GM18868 (cell line): ENCODE measurements at regions not wholly inside any gene's neighbourhood (a gene's known extent, or its start where the extent isn't known, plus 50 kb on each side); places are given as distances from the start of the nearest gene placed in this dataset.

Source experiments
- ATAC-seq: cut with Tn5 transposase; IDR thresholded peaks from one replicate; pipeline ENCODE4 v1.9.1; 2021; ENCODE audit warnings: mild to moderate bottlenecking, moderate library complexity; ENCODE audit not compliant: unreplicated experiment

DNA sequence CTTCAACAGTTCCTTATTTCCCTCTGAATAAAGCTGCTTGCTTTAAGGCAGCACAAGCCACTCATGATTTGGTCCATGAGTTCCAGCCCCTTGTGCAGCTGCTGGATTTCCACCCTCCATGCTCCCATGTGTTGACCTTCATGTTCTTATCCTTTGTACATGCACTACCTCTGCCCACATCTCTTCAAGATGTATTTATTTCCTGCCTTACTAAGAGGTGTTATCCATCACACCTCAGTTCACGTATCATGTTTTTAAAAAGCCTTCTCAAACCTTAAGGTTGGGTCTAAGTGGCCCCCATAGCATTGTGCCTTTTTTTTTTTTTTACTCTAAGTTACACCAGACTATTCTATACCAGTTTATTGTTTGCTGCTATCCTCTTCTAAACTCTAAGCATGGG lies 107.7 kb downstream of the SIPA1L2 start:
- ATAC-seq: no peak

DNA sequence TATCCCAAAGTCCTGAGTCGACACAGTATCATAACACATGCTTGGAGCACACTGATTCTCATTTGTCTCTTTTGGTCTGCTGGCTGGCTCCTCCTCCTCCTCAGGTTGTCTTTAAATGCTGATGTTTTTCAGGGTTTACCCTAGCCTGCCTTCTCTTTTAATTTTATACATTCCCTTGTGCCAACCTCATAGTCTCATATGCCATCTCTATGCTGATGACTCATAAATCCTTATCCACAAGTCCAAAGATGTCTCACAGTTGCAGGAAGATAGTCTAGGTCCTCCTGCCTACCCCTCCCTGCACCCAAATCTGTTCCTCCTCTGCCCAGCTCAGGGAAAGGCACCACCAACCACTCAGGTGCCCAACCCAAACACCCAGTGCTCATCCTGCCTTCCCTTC lies 108.3 kb downstream of the SIPA1L2 start:
- no peak for ATAC-seq

DNA sequence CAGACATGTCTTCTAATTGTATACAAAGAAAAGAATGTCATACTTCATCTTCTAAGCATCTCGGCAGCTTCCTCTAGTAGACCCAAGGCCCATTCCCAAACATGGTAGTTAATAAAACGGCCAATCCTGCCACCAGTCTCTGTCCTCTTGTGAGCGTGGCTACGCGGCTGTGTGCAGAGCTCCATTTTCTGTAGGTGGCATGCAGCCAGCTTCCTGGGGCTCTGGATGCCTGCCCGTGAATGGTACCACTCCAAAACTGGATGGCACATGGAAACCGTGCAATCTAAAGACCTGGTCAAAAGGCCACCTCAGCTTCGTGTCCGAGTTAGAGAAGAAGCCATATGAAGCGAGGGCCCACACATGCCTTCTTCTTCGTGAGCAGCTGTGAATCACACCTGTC lies 110.7 kb downstream of the SIPA1L2 start:
- ATAC-seq: no peak

DNA sequence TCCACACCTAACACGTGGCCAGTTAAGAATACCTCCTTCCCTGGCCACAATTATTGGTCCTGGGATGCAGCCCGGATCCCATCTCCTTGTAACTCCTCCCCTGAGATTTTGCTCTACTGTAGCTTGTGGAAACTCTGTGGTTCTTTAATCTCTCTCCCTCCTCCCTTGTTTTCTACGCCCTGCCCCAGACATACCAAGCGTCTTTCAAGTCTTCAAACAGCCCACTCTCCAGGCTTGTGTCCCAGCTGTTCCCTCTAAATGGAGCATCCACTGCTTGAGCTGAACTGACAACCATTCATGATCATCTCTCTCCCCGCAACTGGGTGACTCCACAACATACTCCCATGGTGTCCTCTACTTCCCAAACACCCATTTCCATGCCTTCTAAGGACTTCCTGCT lies 111.6 kb downstream of the SIPA1L2 start:
- no peak for ATAC-seq

DNA sequence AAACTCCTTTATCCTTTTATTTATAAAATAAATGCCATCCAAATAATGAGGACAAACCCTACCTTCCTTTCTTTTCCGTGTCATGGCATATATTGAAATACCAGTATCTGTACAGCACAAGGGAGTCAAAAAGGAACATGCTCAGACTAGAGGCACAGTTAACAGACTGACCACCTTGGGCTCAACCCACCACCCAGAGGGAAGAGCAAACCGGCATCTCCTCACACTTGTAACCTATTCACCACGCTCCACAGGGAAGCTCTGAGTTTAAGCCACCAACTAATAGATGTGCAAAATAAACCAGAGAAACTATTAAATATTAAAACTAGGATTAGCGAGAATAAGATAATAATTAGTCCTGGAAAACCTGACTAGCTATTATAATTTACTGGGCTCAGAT lies 112.7 kb downstream of the SIPA1L2 start:
- no peak for ATAC-seq

DNA sequence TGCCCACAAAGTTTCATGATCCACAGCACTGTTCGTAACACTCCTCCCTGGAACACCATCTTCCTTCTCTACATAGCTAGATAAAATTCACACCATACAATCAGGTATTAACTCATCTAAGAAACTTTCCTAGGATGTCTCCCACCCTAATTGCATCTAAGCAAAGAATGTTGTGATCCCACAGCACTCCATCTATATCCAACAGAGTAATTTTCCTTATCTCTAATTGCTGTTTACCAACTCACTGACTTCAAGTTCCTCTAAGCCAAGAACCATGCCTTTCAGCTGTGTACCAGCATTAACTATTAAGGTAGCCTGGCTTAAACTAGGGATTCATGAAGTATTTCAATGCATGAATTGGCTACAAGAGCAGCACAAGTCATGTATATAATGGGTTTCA lies 114.2 kb downstream of the SIPA1L2 start:
- ATAC-seq: no peak

DNA sequence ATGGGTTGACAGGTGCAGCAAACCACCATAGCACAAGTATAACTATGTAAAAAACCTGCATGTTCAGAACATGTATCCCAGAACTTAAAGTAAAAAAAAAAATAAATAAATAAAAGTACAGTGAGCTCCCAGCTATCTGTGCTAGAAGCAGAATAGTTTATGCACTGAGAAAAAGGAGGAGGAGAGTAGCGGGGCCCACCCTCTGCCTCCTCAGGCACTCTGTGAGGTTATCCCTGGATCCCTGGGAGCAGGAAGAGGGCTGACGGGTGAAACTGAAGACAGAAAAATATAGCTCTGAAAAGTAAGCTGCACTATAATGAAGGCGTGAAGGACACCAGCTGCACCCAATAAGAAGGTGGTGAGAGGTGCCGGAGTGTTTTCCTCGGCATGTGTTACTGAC lies 117.2 kb downstream of the SIPA1L2 start:
- no peak for ATAC-seq

DNA sequence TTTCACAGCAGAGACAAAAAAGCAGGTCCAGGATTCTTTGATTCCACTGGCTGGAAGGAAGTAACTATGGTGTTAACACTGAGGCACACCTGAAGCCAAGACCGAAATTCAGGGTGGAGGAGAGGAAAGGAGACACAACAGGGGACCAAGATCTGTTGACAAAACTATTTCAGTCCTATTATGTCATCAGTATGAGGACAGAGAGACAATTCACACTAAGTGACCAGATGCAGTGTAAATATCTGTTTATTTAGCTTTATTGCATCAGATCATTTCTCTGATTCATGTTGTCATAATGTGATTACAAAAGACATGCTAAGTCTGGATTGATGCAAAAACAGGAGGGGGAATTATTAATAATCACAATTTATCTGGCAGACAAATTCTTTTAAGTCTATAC lies 118.8 kb downstream of the SIPA1L2 start:
- ATAC-seq: no peak

DNA sequence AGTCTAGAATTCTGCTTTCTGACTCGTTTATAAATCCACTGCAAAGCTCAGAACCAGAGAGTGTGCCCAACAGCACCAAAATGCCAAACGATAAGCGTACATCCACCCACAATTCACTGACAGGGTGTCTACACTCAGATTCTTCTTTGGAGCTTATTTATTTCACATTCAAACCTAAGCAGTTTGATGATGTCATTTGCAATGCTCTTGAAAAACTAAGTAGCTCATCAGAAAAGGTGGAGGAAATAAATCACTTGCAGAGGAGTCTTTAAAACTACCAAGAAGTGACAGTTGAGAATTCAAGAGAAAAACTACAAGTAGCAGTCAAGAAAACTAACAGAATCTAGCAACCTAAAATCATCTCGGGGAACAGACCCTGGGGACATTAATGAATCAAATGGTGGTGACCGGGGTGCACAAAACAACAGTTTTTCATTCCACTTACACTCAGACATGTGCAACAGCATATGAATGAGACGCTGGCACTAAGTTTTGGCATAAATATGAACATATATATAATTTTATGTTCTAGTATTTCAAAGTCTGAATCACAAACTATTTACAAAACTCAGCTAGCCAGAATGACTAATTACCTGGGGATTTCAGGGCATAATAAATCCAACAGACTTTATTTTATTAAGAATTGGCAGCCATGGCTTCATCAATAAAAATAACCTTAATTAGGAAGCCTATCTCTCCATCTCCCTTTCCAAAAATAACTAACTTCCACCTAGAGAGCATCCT lies 119.4 kb downstream of the SIPA1L2 start:
- ATAC-seq: no peak

DNA sequence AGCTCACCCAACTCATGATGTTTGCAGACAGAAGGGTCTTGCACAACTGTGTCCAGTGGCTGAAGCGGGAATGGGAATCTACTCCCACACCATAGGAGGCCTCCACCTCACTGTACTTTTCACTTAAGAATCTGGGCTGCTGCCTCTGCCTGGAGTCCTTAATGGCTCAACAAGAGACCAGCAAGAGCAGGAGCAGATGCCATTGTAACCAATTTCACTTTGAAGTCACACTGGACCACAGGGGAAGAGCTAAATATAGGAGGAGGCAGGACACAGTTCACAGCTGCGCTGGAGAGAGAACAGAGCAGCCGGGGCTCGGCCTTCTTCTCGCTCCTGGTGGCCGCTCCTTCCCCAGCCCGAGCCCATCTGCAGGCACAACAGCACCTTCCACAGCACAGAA lies 120.4 kb downstream of the SIPA1L2 start:
- ATAC-seq: no peak

DNA sequence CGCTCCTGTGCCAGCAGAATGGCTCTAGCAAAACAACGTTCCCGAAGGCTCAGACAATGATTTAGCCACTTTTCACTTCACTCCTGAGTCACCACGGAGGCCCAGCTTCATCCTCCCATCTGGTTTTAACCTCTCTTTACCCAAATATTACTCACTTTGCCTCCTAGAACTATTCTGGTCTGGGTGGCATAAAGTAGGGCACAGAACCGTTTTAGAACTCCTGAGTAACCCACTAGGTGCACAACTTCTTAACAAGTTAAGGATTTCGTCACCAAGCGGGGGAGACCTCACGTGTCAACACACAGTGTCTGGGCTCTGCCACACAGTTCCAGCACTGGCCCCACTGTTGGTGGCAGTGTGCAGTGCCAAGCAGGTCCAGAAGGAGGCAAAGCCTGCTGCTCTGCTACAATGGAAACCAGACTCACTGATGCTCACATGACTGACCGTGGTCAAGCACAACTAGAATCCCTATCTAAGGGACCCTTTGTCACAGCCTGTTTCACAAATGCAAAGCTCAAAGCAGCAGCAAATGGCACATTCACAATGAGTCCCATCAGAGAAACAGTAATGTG lies 121.7 kb downstream of the SIPA1L2 start:
- no peak for ATAC-seq

DNA sequence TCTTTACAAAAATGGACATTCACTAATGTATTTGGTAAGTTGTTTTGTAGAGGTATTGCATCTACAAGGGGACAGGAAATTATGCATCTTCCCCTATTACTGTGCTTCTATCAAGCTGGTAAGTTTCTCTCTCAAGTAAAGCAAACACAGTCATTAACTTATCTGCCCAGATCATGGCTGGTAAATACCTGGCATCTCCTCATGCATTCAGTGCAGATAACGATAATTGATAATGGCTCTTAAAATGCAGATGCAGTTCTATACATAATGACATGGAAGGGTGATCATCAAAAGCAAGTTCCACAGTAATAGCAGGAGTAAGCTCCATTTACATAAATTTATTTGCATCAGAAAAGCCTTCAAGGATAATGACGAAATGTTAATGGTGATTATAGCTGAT lies 122.4 kb downstream of the SIPA1L2 start:
- no peak for ATAC-seq

DNA sequence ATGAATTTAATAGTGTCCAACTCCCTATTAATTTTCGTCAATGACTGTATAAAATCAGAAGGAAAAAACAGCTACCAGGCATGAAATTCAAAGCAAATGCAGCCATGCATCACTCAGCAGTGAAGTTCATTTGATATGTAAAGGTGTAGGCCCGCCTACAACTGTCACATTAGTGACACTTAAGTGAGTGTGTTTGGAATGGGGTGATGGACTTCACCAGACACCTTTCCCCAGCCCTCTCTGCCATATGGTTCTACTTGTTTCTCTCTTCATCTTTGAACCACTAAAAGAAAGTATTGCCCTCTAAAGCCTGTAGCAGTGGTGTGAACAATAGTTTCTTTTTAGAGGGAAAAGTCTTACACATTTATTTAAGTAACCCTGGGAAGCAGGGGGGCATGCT lies 124.0 kb downstream of the SIPA1L2 start:
- no peak for ATAC-seq

DNA sequence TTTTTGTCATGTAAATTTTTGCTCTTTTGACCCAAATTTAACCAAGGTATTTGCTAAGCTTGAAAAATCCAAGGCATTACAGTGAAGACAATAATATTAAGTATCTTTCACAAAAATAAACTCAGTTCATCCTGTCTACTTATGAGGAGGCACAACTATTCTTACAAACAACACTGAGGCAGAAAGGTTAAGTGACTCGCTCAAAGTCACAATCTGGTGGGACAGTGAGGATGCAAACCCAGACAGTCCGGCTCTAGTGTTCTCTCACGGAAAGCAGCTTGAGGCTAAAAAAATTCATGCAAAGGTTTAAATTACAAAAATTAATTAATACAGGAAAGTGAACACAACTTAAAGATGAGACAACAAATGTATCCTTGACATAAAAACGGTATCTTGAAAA lies 125.3 kb downstream of the SIPA1L2 start:
- no peak for ATAC-seq

DNA sequence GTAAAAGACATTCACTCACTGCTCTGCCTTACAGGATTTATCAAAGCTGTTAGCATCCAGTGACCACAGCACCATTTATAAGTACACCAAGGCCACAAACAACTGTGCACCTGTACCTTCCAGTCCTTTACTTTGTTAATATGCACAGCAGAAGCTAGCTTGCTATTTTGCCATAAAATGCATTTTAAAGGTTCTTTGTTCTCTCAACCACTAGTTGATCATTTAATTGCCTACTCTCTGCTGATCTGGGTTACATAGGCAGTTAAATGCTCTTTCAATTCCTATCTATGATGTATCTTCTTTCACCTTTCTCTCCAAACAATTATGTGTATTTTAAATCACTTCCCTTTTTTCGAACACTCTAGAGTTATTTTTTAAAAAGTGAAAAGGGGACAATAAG lies 126.4 kb downstream of the SIPA1L2 start:
- no peak for ATAC-seq

DNA sequence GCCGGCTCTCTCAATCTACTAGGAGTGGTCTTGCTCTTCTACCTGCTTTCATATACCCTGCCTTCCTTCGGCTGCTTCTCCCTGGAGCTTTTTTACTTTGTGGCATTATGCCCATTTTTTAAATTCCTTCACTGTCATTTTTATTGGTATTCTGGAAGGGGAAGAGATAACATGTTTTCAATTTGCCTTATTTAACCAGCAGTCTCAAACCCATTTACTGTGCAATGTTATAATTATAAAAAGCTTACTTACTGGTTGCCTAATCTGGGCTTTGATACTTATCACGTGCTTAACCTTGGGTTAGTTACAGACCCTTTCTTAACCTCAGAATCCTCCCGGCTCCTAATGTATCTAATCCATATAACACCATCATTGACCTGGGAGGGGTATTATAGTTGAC lies 128.1 kb downstream of the SIPA1L2 start:
- ATAC-seq: no peak

DNA sequence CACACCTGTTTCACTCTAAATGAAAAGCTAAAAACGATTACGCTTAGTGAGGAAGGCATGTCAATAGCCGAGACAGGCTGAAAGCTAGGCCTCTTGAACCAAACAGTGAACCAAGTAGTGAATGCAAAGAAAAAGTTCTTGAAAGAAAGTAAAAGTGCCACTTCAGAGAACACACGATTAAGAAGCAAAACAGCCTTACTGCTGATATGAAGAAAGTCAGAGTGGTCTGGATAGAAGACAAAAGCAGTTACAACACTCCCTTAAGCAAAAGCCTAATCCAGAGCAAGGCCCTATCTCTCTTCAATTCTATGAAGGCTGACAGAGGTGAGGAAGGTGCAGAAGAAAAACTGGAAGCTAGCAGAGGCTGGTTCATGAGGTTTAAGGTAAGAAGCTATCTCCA lies 130.7 kb downstream of the SIPA1L2 start:
- no peak for ATAC-seq

DNA sequence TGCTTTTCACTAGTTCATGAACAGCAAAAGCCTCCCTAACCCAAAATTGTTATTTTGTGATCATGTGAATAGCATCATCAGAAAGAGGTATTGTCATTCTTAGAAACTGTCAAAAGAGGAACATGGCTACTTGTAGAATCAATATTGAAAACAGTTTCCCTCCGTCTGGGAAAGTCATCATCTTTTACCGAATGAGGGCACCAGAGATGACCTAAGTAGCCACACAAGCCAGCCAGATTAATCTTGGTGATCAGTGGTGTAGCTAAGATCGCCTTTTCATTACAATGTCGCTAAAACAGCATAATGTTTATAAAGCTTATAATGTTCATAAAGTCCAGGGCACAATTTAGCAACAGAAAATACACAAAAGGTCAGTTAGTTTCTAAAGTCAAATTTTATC lies 136.1 kb downstream of the SIPA1L2 start:
- ATAC-seq: no peak

DNA sequence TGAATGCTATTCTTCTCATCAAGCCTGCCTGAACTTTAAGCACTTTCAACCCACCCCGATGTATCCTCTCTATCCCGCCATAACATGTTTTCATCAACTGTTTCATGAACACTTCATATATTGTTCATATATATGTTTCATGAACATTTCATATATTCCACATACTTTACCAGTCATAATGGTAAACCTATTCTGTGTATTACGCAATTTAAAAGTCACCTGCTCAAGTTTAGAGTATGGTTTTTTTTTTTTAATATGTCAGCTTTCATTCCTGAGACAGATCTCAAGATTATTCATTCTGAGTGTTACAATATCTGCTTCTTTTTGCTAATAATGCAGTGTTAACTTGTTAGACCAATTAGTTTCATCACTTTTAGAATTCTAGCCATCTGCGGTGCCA lies 140.7 kb downstream of the SIPA1L2 start:
- ATAC-seq: no peak

DNA sequence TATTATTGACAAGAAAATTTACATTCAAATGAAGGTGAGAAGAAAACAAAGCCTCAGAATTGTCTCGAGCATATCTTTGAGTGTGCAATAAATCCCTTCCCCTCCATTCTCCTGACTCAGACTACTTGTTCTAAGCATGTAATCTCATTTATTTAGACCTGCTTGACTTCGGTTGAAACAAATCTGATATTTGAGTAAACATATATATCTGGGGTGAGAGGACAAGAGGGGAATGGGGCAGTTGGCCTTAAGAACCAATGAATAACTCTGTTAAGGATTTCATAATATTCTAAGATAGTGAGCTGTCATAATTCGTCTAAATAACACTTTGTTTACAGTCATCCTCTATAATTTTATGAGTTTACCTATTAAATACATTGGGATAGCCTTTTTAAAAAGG lies 142.7 kb downstream of the SIPA1L2 start:
- ATAC-seq: no peak

DNA sequence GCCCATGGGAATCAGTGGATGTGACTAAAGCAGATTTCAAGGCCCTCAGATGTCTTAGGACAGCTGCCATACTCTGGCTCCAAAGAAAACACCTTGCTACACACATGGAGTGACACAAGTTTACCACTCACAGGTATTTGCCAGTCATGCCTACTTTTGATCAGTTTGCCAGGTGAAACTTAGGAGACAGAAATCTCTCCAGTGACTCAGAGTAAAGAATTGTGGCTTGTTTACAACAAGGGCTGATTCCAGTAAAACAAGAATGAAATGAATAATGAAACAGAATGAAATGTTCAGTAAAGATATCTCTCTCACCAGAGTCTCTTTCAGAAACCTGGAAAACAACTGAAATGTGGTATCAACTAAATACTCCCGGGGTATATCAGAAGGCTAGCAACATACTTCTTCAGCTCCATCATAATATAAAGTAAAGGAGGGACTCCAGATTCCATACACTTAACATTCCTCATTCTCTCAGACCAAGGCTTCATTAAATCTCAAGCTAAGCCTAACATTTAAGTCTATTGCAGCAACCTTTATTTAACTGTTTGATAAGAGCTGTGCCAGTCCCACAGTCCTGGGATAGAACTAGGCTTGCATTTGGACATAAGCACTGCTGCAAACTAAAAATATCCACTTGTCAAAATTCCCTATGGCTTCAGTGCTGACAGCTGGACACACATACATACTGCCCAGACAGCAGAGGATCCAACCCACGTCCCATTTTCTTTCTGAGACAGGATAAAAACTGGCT lies 143.3 kb downstream of the SIPA1L2 start:
- ATAC-seq: no peak

DNA sequence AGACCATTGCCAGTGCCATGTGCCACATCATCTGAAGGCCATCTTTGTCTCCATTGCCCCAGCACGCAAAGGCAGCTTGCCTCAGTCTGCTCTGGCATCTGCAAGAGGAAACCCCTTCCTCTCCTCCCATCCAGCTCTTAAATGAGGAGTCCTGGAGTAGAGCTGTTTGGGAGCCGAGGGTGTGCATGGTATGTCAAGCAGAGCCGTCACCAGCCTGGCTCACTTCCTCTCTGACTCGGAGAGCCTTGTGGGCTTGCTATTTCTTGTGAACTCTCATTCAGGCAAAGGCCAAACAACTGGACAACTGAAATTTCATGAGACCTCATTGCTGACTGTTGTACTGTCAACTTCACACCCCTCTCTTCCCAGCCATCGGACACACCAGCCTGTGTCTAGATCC lies 143.9 kb downstream of the SIPA1L2 start:
- no peak for ATAC-seq
